MG63 (cell line): ENCODE measurements at regions not wholly inside any gene's neighbourhood (a gene's known extent, or its start where the extent isn't known, plus 50 kb on each side); places are given as distances from the start of the nearest gene placed in this dataset.

Experiments used
- DNase-seq: peaks from one replicate; pipeline ENCODE4 v3.0.0-alpha.2; 2020
- H3K27me3 ChIP-seq: fragments of 250-450 bp; sonication (Bioruptor Pico); 2 replicates; pipeline ENCODE4 v1.5.1; 2020; ENCODE audit warnings: mild to moderate bottlenecking, moderate library complexity
- H3K36me3 ChIP-seq: fragments of 250-450 bp; sonication (Bioruptor Pico); 2 replicates; pipeline ENCODE4 v1.5.1; 2020; ENCODE audit warnings: mild to moderate bottlenecking, moderate library complexity
- H3K4me3 ChIP-seq: fragments of 250-450 bp; sonication (Bioruptor Pico); 2 replicates; pipeline ENCODE4 v1.5.1; 2020; ENCODE audit warnings: mild to moderate bottlenecking, moderate library complexity
- H3K9me3 ChIP-seq: fragments of 250-450 bp; sonication (Bioruptor Pico); 2 replicates; pipeline ENCODE4 v1.5.1; 2020; ENCODE audit warnings: mild to moderate bottlenecking, moderate library complexity

- no peak overlapping the region for H3K4me3 ChIP-seq
- H3K9me3 ChIP-seq: no peaks in the 10 kb centered on the region
- DNase-seq: no peak
- no peaks in the 10 kb centered on the region for H3K36me3 ChIP-seq
- no peaks in the 10 kb centered on the region for H3K27me3 ChIP-seq
Measured at GRCh38 chr3:16114429-16114828, 60.1 kb upstream of the GALNT15 start.

- Histone ChIP-seq H3K9me3 (no peaks in the 10 kb centered on the region), H3K4me3 (no peak overlapping the region), H3K27me3 (no peaks in the 10 kb centered on the region), H3K36me3 (no peaks in the 10 kb centered on the region)
- no peak for DNase-seq
Measured at GRCh38 chr3:16114930-16115329, 59.5 kb upstream of the GALNT15 start.

- Histone ChIP-seq H3K4me3 (no peak overlapping the region), H3K27me3 (no peaks in the 10 kb centered on the region), H3K36me3 (no peaks in the 10 kb centered on the region), H3K9me3 (no peaks in the 10 kb centered on the region)
- no peak for DNase-seq
Measured at GRCh38 chr3:16118396-16118795, 56.1 kb upstream of the GALNT15 start.

GRCh38 chr3:16119887-16120286 lies 54.6 kb upstream of the GALNT15 start:
- Histone ChIP-seq H3K27me3 (no peaks in the 10 kb centered on the region), H3K36me3 (no peaks in the 10 kb centered on the region), H3K4me3 (no peak overlapping the region), H3K9me3 (no peaks in the 10 kb centered on the region)
- DNase-seq: no peak

- no peaks in the 10 kb centered on the region for H3K27me3 ChIP-seq
- H3K36me3 ChIP-seq: no peaks in the 10 kb centered on the region
- H3K4me3 ChIP-seq: no peak overlapping the region
- no peak for DNase-seq
- H3K9me3 ChIP-seq: no peaks in the 10 kb centered on the region
Measured at GRCh38 chr3:16121391-16121790, 53.1 kb upstream of the GALNT15 start.

- H3K4me3 ChIP-seq: no peak overlapping the region
- H3K36me3 ChIP-seq: no peaks in the 10 kb centered on the region
- DNase-seq: no peak
Measured at GRCh38 chr3:16122155-16122554, 52.3 kb upstream of the GALNT15 start.

GRCh38 chr3:16122661-16123060 lies 51.8 kb upstream of the GALNT15 start:
- no peak for DNase-seq
- no peaks in the 10 kb centered on the region for H3K36me3 ChIP-seq
- no peaks in the 10 kb centered on the region for H3K27me3 ChIP-seq
- H3K4me3 ChIP-seq: no peak overlapping the region
- no peaks in the 10 kb centered on the region for H3K9me3 ChIP-seq

More at GRCh38 chr3:16122155-16122554, 52.3 kb upstream of the GALNT15 start:
- H3K27me3 ChIP-seq: no peaks in the 10 kb centered on the region
- H3K9me3 ChIP-seq: no peaks in the 10 kb centered on the region

- no peak overlapping the region for H3K4me3 ChIP-seq
- no peaks in the 10 kb centered on the region for H3K36me3 ChIP-seq
- no peaks in the 10 kb centered on the region for H3K27me3 ChIP-seq
- H3K9me3 ChIP-seq: no peaks in the 10 kb centered on the region
- DNase-seq: peak; percentile 42
Measured at GRCh38 chr3:16124636-16125035, 49.8 kb upstream of the GALNT15 start.
